H1 (cell line): ENCODE measurements at regions not wholly inside any gene's neighbourhood (a gene's known extent, or its start where the extent isn't known, plus 50 kb on each side); places are given as distances from the start of the nearest gene placed in this dataset.

Source experiments
- CTCF ChIA-PET: fragments of 300-600 bp; sonication (Branson Sonifier 250); formaldehyde crosslinking; loops from one replicate; lab custom pipeline; 2021; ENCODE audit not compliant: partially characterized antibody; lab: Charles Lee
- POLR2A ChIA-PET: fragments of 300-600 bp; sonication (Branson Sonifier 250); formaldehyde crosslinking; loops from one replicate; lab custom pipeline; 2021; ENCODE audit warnings: inconsistent platforms; ENCODE audit not compliant: partially characterized antibody; lab: Charles Lee
- DNase-seq, 2 experiments: peaks; one replicate each; pipeline versions ENCODE4 v3.0.0 to v3.0.0-alpha.2; 2010 to 2022; ENCODE audit warnings: low spot score in 2 of 2, low read depth in 1 of 2, mixed read lengths in 1 of 2
- FAIRE-seq: peaks from 2 replicates; lab custom pipeline; 2011; peaks lifted over from hg19 to GRCh38; lab: Jason Lieb, UNC
- H2AFZ ChIP-seq: 2 replicates; pipeline ENCODE4 v1.8.1; 2012; ENCODE audit warnings: low read length, inconsistent platforms
- H2AK5ac ChIP-seq: 2 replicates; pipeline ENCODE4 v1.6.1; 2013; ENCODE audit warnings: low read depth, low read length
- H2BK120ac ChIP-seq: replicated peaks from 2 replicates; pipeline ENCODE3; 2013; ENCODE audit warnings: low read depth, low read length, inconsistent platforms
- H2BK12ac ChIP-seq: 2 replicates; pipeline ENCODE4 v1.6.1; 2013; ENCODE audit warnings: low read depth, low read length
- H2BK15ac ChIP-seq: 2 replicates; pipeline ENCODE4 v1.6.1; 2013; ENCODE audit warnings: low read length
- H2BK20ac ChIP-seq: 2 replicates; pipeline ENCODE4 v1.6.1; 2013; ENCODE audit warnings: low read length
- H2BK5ac ChIP-seq: 2 replicates; pipeline ENCODE4 v1.6.1; 2013; ENCODE audit warnings: low read depth, low read length
- H3K14ac ChIP-seq: 2 replicates; pipeline ENCODE4 v1.6.1; 2013; ENCODE audit warnings: inconsistent platforms; ENCODE audit not compliant: insufficient read length
- H3K18ac ChIP-seq: 2 replicates; pipeline ENCODE4 v1.6.1; 2013; ENCODE audit warnings: low read length; ENCODE audit errors: extremely low read depth
- H3K23ac ChIP-seq: 2 replicates; pipeline ENCODE4 v1.6.1; 2013; ENCODE audit warnings: inconsistent platforms; ENCODE audit not compliant: insufficient read length
- H3K23me2 ChIP-seq: 2 replicates; pipeline ENCODE4 v1.6.1; 2013; ENCODE audit warnings: low read depth, low read length
- H3K27ac ChIP-seq: 2 replicates; pipeline ENCODE4 v1.6.1; 2011; ENCODE audit warnings: low read depth, low read length, inconsistent platforms
- H3K27me3 ChIP-seq, 4 experiments: replicated peaks in 1 of 4; 1 replicate in 1 of 4; 2 replicates in 3 of 4; pipeline versions ENCODE4 v1.6.1 to v1.8.1; 2011 to 2013; ENCODE audit warnings: low read length in 3 of 4, mild to moderate bottlenecking in 3 of 4, inconsistent platforms in 2 of 4, mixed read lengths in 2 of 4, moderate library complexity in 1 of 4; ENCODE audit not compliant: control insufficient read depth in 3 of 4, insufficient read depth in 3 of 4; ENCODE audit errors: extremely low read depth in 1 of 4
- H3K36me3 ChIP-seq, 4 experiments: 2 replicates each; pipeline versions ENCODE4 v1.6.1 to v1.8.1; 2011 to 2013; ENCODE audit warnings: mild to moderate bottlenecking in 4 of 4, low read length in 3 of 4, moderate library complexity in 2 of 4, control low read depth in 1 of 4, inconsistent platforms in 1 of 4; ENCODE audit not compliant: insufficient read depth in 4 of 4, control insufficient read depth in 2 of 4
- H3K4ac ChIP-seq: replicated peaks from 2 replicates; pipeline ENCODE3; 2013; ENCODE audit warnings: low read length, low read depth, mixed read lengths, inconsistent platforms; ENCODE audit not compliant: insufficient read length
- H3K4me1 ChIP-seq, 4 experiments: replicated peaks in 1 of 4; 1 replicate in 1 of 4; 2 replicates in 3 of 4; pipeline versions ENCODE4 v1.6.1 to v1.8.1; 2011 to 2013; ENCODE audit warnings: low read length in 3 of 4, inconsistent platforms in 2 of 4, mixed read lengths in 1 of 4; ENCODE audit not compliant: insufficient read depth in 4 of 4, control insufficient read depth in 3 of 4
- H3K4me2 ChIP-seq, 2 experiments: 2 replicates each; pipeline versions ENCODE4 v1.6.1 to v1.8.1; 2011 to 2013; ENCODE audit warnings: low read depth in 2 of 2, low read length in 2 of 2, control low read depth in 1 of 2, inconsistent platforms in 1 of 2, mild to moderate bottlenecking in 1 of 2; ENCODE audit not compliant: insufficient read depth in 1 of 2
- H3K4me3 ChIP-seq, 4 experiments: fragments of 200-600, 300-600 bp in 1 of 4; sonication (generic), shearing (Covaris generic), sonication (Bioruptor Twin) in 1 of 4; 2 replicates each; pipeline versions ENCODE4 v1.5.1 to v1.8.1; 2011 to 2016; ENCODE audit warnings: low read length in 4 of 4, low read depth in 3 of 4, control low read depth in 2 of 4, inconsistent platforms in 2 of 4, mild to moderate bottlenecking in 2 of 4, mixed read lengths in 1 of 4, moderate library complexity in 1 of 4; ENCODE audit not compliant: insufficient read depth in 2 of 4; ENCODE audit errors: extremely low read depth in 1 of 4
- H3K56ac ChIP-seq: replicated peaks from 2 replicates; pipeline ENCODE3; 2013; ENCODE audit warnings: low read depth, mild to moderate bottlenecking, mixed read lengths, low read length, inconsistent platforms; ENCODE audit not compliant: insufficient read length
- H3K79me1 ChIP-seq: 2 replicates; pipeline ENCODE4 v1.6.1; 2013; ENCODE audit warnings: low read depth, low read length, control low read depth
- H3K79me2 ChIP-seq, 2 experiments: 2 replicates each; pipeline versions ENCODE4 v1.6.1 to v1.8.1; 2012 to 2013; ENCODE audit warnings: low read length in 2 of 2, mild to moderate bottlenecking in 2 of 2, inconsistent platforms in 1 of 2; ENCODE audit not compliant: insufficient read depth in 2 of 2, control insufficient read depth in 1 of 2
- H3K9ac ChIP-seq, 4 experiments: replicated peaks in 1 of 4; 1 replicate in 1 of 4; 2 replicates in 3 of 4; pipeline versions ENCODE4 v1.6.1 to v1.8.1; 2011 to 2013; ENCODE audit warnings: low read depth in 3 of 4, low read length in 3 of 4, control low read depth in 2 of 4, mild to moderate bottlenecking in 2 of 4, moderate library complexity in 2 of 4, inconsistent platforms in 1 of 4; ENCODE audit errors: extremely low read depth in 1 of 4
- H3K9me3 ChIP-seq, 2 experiments: 2 replicates each; pipeline versions ENCODE4 v1.6.1 to v1.8.1; 2012 to 2013; ENCODE audit warnings: mild to moderate bottlenecking in 2 of 2, moderate library complexity in 2 of 2, control low read depth in 1 of 2, inconsistent platforms in 1 of 2, low read depth in 1 of 2, low read length in 1 of 2, mixed read lengths in 1 of 2; ENCODE audit not compliant: insufficient read depth in 2 of 2
- H4K20me1 ChIP-seq, 2 experiments: replicated peaks in 1 of 2; 2 replicates each; pipeline versions ENCODE3 to v1.8.1; 2011 to 2013; ENCODE audit warnings: inconsistent platforms in 2 of 2, low read length in 2 of 2, mild to moderate bottlenecking in 1 of 2; ENCODE audit not compliant: insufficient read depth in 2 of 2, control insufficient read depth in 1 of 2
- H4K5ac ChIP-seq: 2 replicates; pipeline ENCODE4 v1.6.1; 2013; ENCODE audit warnings: low read length, low read depth, mixed read lengths, inconsistent platforms; ENCODE audit not compliant: insufficient read length
- H4K8ac ChIP-seq: 2 replicates; pipeline ENCODE4 v1.8.0; 2013; ENCODE audit warnings: mild to moderate bottlenecking, moderate library complexity, low read length, inconsistent platforms; ENCODE audit not compliant: insufficient read depth; ENCODE audit errors: extremely low read depth
- H4K91ac ChIP-seq: replicated peaks from 2 replicates; pipeline ENCODE3; 2013; ENCODE audit warnings: low read length, mixed read lengths, inconsistent platforms; ENCODE audit not compliant: insufficient read length
- CEBPB ChIP-seq: IDR thresholded peaks from 2 replicates; pipeline ENCODE4 v1.6.1; 2012; ENCODE audit warnings: low read depth, low read length
- YY1 ChIP-seq: IDR thresholded peaks from 2 replicates; pipeline ENCODE4 v1.6.1; 2011; ENCODE audit warnings: low read depth, mild to moderate bottlenecking, low read length
- WGBS, 2 experiments: shearing (Covaris generic) in 1 of 2; methylation state at CpG; one replicate each; pipeline versions ENCODE4 v1.1.6 to v1.1.7; 2013 to 2015; ENCODE audit warnings: low lambda C conversion rate in 2 of 2, mixed read lengths in 2 of 2, inconsistent platforms in 1 of 2, low coverage in 1 of 2, missing lambda C conversion rate in 1 of 2; ENCODE audit not compliant: insufficient replicate concordance in 2 of 2, insufficient coverage in 1 of 2, insufficient read length in 1 of 2; ENCODE audit errors: extremely low coverage in 1 of 2, missing lambda C conversion rate in 1 of 2; 5-methylcytosine and 5-hydroxymethylcytosine counted together

DNA sequence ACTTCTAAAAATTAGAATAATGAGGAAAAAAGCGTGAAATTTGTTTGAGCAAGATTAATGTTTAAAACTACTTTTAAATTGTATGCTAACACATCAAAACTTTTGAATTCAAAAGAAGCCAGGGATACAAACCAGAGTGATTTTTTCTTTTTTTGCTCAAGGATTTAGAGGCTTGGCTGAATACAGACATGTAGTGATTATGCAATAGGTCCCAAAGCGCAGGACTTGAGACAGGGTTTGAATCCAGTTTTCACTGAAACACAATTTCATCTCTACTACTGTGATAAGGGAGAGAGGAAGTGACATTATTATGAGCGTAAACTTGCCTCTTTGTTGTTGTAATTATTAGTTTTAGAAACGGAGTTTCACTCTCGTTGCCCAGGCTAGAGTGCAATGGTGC is 207.3 kb downstream of the ZNF33B start:
- Histone ChIP-seq H3K27ac (no peak overlapping the region), H2BK15ac (no peak overlapping the region), H2BK120ac (no peak overlapping the region), H3K9ac (no peak overlapping the region), H2BK5ac (no peak overlapping the region), H2AK5ac (no peak overlapping the region), H3K79me1 (no peaks in the 10 kb centered on the region), H3K23ac (no peak overlapping the region), H2BK20ac (no peak overlapping the region), H2AFZ (no peak overlapping the region), H3K18ac (no peak overlapping the region), H2BK12ac (no peak overlapping the region), H3K4me1 (no peaks in the 10 kb centered on the region), H4K8ac (no peak overlapping the region), H3K27me3 (no peaks in the 10 kb centered on the region), H3K36me3 (no peaks in the 10 kb centered on the region), H3K4me3 (no peak overlapping the region), H3K79me2 (no peaks in the 10 kb centered on the region), H4K5ac (no peak overlapping the region), H3K14ac (no peak overlapping the region), H4K91ac (no peak overlapping the region), H3K9me3 (peaks cover 23 to 42% of the 10 kb centered on the region in 2 experiments; a peak in 3 of 4 replicates), H3K4me2 (no peak overlapping the region), H4K20me1 (no peaks in the 10 kb centered on the region)
- POLR2A ChIA-PET, result no interaction called here
- CTCF ChIA-PET, result no interaction called here
- FAIRE-seq (no peak), DNase-seq (no peak)
- 94% methylated on average over 5 of the region's 5 CpGs; no CpG with 5 or more reads in 1 of the 2 experiments for WGBS, 2 experiments
- TF ChIP-seq YY1 (no peak), CEBPB (peak; percentile 93)
- TF ChIP-seq, all 59 proteins: peak for 1
- no peaks in the 10 kb centered on the region for H3K23me2 ChIP-seq
- no peak overlapping the region for H3K4ac ChIP-seq
- no peak overlapping the region for H3K56ac ChIP-seq
